Erythroblast (primary cell): ENCODE measurements at regions not wholly inside any gene's neighbourhood (a gene's known extent, or its start where the extent isn't known, plus 50 kb on each side); places are given as distances from the start of the nearest gene placed in this dataset.

Experiments
- GATA1 ChIP-seq: IDR thresholded peaks from 2 replicates; pipeline ENCODE4 v1.6.1; 2011; ENCODE audit warnings: low read depth, mild to moderate bottlenecking, control low read depth, low read length, moderate library complexity
- POLR2A ChIP-seq: IDR thresholded peaks from 2 replicates; pipeline ENCODE4 v1.6.1; 2011; ENCODE audit warnings: mild to moderate bottlenecking, low read length

DNA sequence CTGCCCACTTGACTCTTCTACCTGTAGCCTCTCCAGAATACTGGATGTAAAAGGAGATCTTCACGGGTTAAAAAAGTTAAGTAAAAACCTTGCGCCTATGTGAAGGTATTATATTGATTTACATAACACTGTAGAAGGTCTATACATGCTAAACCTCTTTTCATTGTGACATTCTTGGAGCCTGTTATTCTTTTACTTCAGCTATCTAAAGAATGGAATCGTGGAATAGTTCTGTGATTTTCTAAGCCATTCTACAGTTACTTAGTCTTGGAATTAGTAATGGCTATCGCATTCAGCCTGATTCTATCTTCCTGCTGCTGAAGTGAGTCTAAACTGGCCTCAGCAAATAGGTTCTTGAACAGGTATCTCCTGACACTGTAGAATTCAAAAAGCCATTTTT lies 430.0 kb upstream of the DPH6 start:
- TF ChIP-seq POLR2A (no peak), GATA1 (no peak)
